ENCODE measurements at regions not wholly inside any gene's neighbourhood (a gene's known extent, or its start where the extent isn't known, plus 50 kb on each side); places are given as distances from the start of the nearest gene placed in this dataset.

- H3K27me3 Mint-ChIP-seq (ENCODE audit: low read depth): no peaks in the 10 kb centered on the region
- no peaks in the 10 kb centered on the region for H3K36me3 Mint-ChIP-seq
- H3K4me1 Mint-ChIP-seq: peaks cover 18% of the 10 kb centered on the region
- H3K27ac Mint-ChIP-seq: peak overlapping the region; percentile 61
- no peaks in the 10 kb centered on the region for H3K9me3 Mint-ChIP-seq
- no peak overlapping the region for H3K4me3 Mint-ChIP-seq
- no peak for TF ChIP-seq CTCF (IDR thresholded peaks at IDR 0.05; ENCODE audit: unreplicated experiment)
- no peak for DNase-seq (ENCODE audit: low spot score in 2 of 2, unreplicated experiment in 2 of 2)
Measured at GRCh38 chr13:106846571-106847448, 278.9 kb upstream of the ARGLU1 start.

DNA sequence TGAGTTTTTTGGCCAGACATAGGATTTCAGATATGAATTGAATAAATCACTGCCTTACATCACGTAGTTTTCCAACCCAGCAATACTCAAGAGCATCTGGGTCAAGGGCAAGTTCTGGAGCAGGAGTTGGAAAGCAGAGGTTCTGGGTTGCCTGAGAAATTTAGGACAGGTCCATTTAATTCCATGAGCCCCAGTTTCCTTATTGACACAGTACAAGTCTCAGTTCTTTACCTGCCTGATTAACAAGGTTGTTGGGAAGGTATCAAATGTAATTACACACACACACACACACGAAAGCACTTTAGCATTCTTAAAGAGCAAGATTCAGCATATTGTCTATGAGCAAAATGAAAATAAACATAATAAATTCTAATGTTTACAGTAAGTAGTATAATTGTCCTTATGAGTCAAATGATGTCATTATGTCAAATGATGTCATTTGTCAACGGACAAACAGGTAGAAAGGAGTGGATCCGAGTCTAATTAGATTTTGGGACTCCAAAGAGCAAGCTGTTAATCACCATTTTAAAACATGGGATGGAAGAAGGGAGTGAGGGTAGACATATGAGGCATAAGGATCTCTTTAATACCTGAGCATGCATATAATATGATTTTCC is 268.4 kb upstream of the ARGLU1 start:
- H3K9me3 Mint-ChIP-seq: peaks cover 32% of the 10 kb centered on the region
- no peak for TF ChIP-seq CTCF (IDR thresholded peaks at IDR 0.05; ENCODE audit: unreplicated experiment)
- DNase-seq (ENCODE audit: low spot score in 2 of 2, unreplicated experiment in 2 of 2): no peak
- no peaks in the 10 kb centered on the region for H3K27me3 Mint-ChIP-seq (ENCODE audit: low read depth)
- H3K36me3 Mint-ChIP-seq: peaks cover 2% of the 10 kb centered on the region
- H3K4me3 Mint-ChIP-seq: no peak overlapping the region
- no peak overlapping the region for H3K27ac Mint-ChIP-seq
- peaks cover 12% of the 10 kb centered on the region for H3K4me1 Mint-ChIP-seq

DNA sequence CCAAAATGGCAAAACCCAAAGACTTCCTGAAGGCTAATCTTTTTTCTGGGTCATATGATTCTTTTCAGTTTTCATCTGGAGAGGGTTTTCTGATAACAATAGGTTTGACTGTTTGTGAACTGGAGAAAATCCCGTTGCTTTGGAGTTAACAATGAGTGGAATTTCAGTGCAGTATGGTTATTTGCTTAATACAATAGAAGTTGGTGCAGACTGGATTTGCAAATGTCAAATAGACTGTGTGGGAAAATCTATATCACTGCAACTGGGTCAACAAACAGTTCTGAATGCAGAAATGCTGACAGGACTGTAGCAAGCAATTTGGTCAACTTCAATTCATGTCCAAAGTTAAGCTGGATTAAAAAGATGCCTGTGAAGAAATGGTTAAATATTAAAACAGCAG is 267.5 kb upstream of the ARGLU1 start:
- Mint-ChIP-seq H3K36me3 (peaks cover 2% of the 10 kb centered on the region), H3K27ac (no peak overlapping the region), H3K9me3 (peaks cover 32% of the 10 kb centered on the region), H3K27me3 (ENCODE audit: low read depth) (no peaks in the 10 kb centered on the region), H3K4me1 (peaks cover 12% of the 10 kb centered on the region), H3K4me3 (no peak overlapping the region)
- TF ChIP-seq CTCF (IDR thresholded peaks at IDR 0.05; ENCODE audit: unreplicated experiment): no peak
- DNase-seq (ENCODE audit: low spot score in 2 of 2, unreplicated experiment in 2 of 2): no peak

DNA sequence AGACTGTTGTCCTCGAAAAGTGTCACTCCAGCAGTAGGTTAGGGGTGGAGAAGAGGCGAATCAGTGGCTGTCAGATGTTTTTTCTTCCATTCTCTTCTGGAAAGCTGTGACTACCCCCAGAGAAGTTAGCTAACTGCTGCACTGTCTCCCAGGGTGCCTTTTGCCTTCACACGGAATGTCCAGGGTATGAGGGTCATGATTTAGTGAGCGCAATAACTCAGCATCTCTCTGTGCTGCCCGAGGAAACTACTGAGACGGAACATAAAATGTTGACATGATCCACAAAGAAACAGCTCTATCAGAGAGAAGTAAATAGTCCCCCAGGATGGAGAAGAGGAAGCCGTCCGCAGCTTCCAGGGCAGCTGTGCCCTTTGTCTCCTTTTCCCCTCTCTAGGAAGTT is 254.0 kb upstream of the ARGLU1 start:
- H3K9me3 Mint-ChIP-seq: peaks cover 15% of the 10 kb centered on the region
- DNase-seq (ENCODE audit: low spot score in 2 of 2, unreplicated experiment in 2 of 2): no peak
- no peaks in the 10 kb centered on the region for H3K27me3 Mint-ChIP-seq (ENCODE audit: low read depth)
- no peak overlapping the region for H3K4me3 Mint-ChIP-seq
- no peak overlapping the region for H3K27ac Mint-ChIP-seq
- peaks cover 11% of the 10 kb centered on the region for H3K4me1 Mint-ChIP-seq
- peaks cover 3% of the 10 kb centered on the region for H3K36me3 Mint-ChIP-seq
- no peak for TF ChIP-seq CTCF (IDR thresholded peaks at IDR 0.05; ENCODE audit: unreplicated experiment)

- no peak for TF ChIP-seq CTCF (IDR thresholded peaks at IDR 0.05; ENCODE audit: unreplicated experiment)
- Mint-ChIP-seq H3K36me3 (peaks cover under 1% of the 10 kb centered on the region), H3K9me3 (peaks cover 3% of the 10 kb centered on the region), H3K4me1 (peaks cover 11% of the 10 kb centered on the region), H3K4me3 (no peak overlapping the region), H3K27me3 (ENCODE audit: low read depth) (no peaks in the 10 kb centered on the region), H3K27ac (no peak overlapping the region)
- DNase-seq (ENCODE audit: low spot score in 2 of 2, unreplicated experiment in 2 of 2): no peak
Measured at GRCh38 chr13:106819413-106820180, 251.7 kb upstream of the ARGLU1 start.
